ENCODE measurements at regions not wholly inside any gene's neighbourhood (a gene's known extent, or its start where the extent isn't known, plus 50 kb on each side); places are given as distances from the start of the nearest gene placed in this dataset.

DNA sequence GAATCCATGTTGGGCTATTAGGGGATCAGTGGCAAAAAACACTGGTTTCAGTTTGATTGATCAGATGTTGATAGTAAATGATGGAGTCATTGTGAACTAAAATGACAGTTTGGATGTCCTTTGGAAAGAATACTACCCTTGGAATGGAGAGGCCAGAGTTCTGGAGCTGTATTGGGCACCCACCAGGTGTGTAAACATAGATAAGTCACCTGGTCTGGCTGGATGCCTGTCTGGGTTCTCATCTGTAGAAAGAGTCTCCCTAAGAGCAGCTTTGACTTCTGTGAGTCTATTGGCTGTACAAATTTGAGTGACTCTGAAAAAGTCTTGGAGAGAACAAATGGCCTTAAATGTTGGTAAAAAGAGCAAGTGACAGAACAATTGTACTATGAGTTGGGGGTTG, 115.0 kb downstream of the SCP2D1 start:
- TF ChIP-seq CTCF (IDR thresholded peaks at IDR 0.05) (no peak), EZH2phosphoT487 (IDR thresholded peaks at IDR 0.05) (no peak)
